ENCODE measurements at regions not wholly inside any gene's neighbourhood (a gene's known extent, or its start where the extent isn't known, plus 50 kb on each side); places are given as distances from the start of the nearest gene placed in this dataset.

DNA sequence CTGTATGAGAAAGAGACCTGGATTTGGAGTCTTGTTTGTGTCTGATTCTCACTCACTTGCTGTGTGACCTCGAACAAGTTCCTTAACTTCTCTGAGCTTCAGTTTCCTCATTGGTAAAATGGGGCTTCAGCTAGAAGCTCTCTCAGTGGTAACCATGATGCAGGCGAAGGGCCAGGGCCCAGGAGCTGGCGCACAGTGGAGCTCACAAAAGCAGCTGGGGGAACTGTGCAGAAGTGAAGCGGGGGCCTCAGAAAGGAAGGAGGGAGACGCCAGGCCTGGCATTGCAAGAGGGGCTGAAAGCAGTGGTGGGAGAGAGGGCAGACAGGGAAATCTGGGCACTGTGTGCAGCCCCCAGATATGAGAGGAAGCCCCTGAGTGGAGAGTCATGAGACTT, 88.9 kb upstream of the RUNX3 start:
- no peak overlapping the region for H2AFZ ChIP-seq (replicated peaks; ENCODE audit: low read length, poor library complexity)
- no peak overlapping the region for H3K4me3 ChIP-seq (ENCODE audit: insufficient read depth, low read depth, low read length)
- ChIA-PET CTCF (no interaction called here), POLR2A (ENCODE audit: unreplicated experiment) (no interaction called here)
- no peak overlapping the region for H2BK120ac ChIP-seq (ENCODE audit: low read depth, low read length)
- peak overlapping the region; percentile 63; the same call in 1 of the 2 replicates for H2AK5ac ChIP-seq (ENCODE audit: low read depth, low read length)
- H4K91ac ChIP-seq (ENCODE audit: insufficient read depth, low read depth, low read length) = peak overlapping the region; percentile 45; the same call in 1 of the 2 replicates
- H3K9me1 ChIP-seq (ENCODE audit: insufficient read depth, low read length) = peaks cover 26% of the 10 kb centered on the region
- no peaks in the 10 kb centered on the region; the same call in 1 of the 2 replicates for H4K20me1 ChIP-seq (ENCODE audit: insufficient read depth, low read length)
- ATAC-seq (ENCODE audit: low read depth) = no peak
- dilution Hi-C loops (cut with HindIII; ENCODE audit: low sequenced_read_pairs, unreplicated experiment) = no loop called here
- no peak overlapping the region for H4K8ac ChIP-seq (ENCODE audit: low read depth in 2 of 2, low read length in 2 of 2)
- no peak overlapping the region for H3K18ac ChIP-seq (ENCODE audit: low read depth, low read length)
- no peak overlapping the region for H4K5ac ChIP-seq (ENCODE audit: low read depth, low read length)
- no peak overlapping the region for H2BK5ac ChIP-seq (ENCODE audit: low read depth, low read length, poor library complexity, severe bottlenecking)
- no peak overlapping the region for H3K23ac ChIP-seq (ENCODE audit: low read depth, low read length)
- WGBS, 2 experiments (ENCODE audit: extremely low coverage in 2 of 2, insufficient read length in 1 of 2) = 93% methylated on average over 3 of the region's 5 CpGs; no CpG with 5 or more reads in 1 of the 2 experiments
- no peaks in the 10 kb centered on the region for H3K27me3 ChIP-seq (ENCODE audit: control insufficient read depth, insufficient read depth, low read length)
- intact Hi-C loops (cut with micrococcal nuclease) = no loop called here
- no peak overlapping the region for H2BK20ac ChIP-seq (ENCODE audit: low read depth, low read length)
- H3K4me1 ChIP-seq (ENCODE audit: control insufficient read depth, insufficient read depth, low read length) = peaks cover 22% of the 10 kb centered on the region
- in situ Hi-C loops (cut with MboI; ENCODE audit: low sequenced_read_pairs) = no loop called here
- no peak overlapping the region for H3K9ac ChIP-seq (ENCODE audit: low read depth, low read length)
- no peak overlapping the region for H3K4me2 ChIP-seq (ENCODE audit: low read depth, low read length)
- H3K4ac ChIP-seq (ENCODE audit: low read depth, low read length) = peak overlapping the region; percentile 78; the same call in 1 of the 2 replicates
- no peak overlapping the region for H3K27ac ChIP-seq (ENCODE audit: insufficient read depth, low read length)
- H3K56ac ChIP-seq (ENCODE audit: extremely low read depth, insufficient read depth, low read length) = no peak overlapping the region
- TF ChIP-seq POLR2A (IDR thresholded peaks at IDR 0.05; ENCODE audit: low read depth, low read length) (no peak), RAD21 (IDR thresholded peaks at IDR 0.05; ENCODE audit: low read length) (no peak), MAZ (IDR thresholded peaks at IDR 0.05; ENCODE audit: borderline replicate concordance, low read depth, low read length) (no peak), CHD1 (IDR thresholded peaks at IDR 0.05; ENCODE audit: low read depth, low read length) (no peak), FOS (IDR thresholded peaks at IDR 0.05; ENCODE audit: low read depth, low read length) (no peak), MXI1 (IDR thresholded peaks at IDR 0.05; ENCODE audit: borderline replicate concordance, low read depth, low read length) (no peak), RCOR1 (IDR thresholded peaks at IDR 0.05; ENCODE audit: insufficient replicate concordance, low read length) (no peak), RFX5 (IDR thresholded peaks at IDR 0.05; ENCODE audit: low read depth, low read length) (no peak), BHLHE40 (IDR thresholded peaks at IDR 0.05; ENCODE audit: low read depth, low read length) (no peak), CEBPB (IDR thresholded peaks at IDR 0.05; ENCODE audit: low read depth, low read length) (no peak), NFE2L2 (IDR thresholded peaks at IDR 0.05; ENCODE audit: low read depth, low read length) (no peak), MAFK (IDR thresholded peaks at IDR 0.05; ENCODE audit: low read depth, low read length) (no peak), SMC3 (IDR thresholded peaks at IDR 0.05; ENCODE audit: low read depth, low read length) (no peak)
- TF ChIP-seq, protein P1, sequence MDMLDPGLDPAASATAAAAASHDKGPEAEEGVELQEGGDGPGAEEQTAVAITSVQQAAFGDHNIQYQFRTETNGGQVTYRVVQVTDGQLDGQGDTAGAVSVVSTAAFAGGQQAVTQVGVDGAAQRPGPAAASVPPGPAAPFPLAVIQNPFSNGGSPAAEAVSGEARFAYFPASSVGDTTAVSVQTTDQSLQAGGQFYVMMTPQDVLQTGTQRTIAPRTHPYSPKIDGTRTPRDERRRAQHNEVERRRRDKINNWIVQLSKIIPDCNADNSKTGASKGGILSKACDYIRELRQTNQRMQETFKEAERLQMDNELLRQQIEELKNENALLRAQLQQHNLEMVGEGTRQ (IDR thresholded peaks at IDR 0.05; ENCODE audit: low read depth, low read length) = no peak
- TF ChIP-seq, protein P2, sequence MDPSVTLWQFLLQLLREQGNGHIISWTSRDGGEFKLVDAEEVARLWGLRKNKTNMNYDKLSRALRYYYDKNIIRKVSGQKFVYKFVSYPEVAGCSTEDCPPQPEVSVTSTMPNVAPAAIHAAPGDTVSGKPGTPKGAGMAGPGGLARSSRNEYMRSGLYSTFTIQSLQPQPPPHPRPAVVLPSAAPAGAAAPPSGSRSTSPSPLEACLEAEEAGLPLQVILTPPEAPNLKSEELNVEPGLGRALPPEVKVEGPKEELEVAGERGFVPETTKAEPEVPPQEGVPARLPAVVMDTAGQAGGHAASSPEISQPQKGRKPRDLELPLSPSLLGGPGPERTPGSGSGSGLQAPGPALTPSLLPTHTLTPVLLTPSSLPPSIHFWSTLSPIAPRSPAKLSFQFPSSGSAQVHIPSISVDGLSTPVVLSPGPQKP (IDR thresholded peaks at IDR 0.05; ENCODE audit: borderline replicate concordance, low read depth, low read length) = no peak
- TF ChIP-seq, protein P3, sequence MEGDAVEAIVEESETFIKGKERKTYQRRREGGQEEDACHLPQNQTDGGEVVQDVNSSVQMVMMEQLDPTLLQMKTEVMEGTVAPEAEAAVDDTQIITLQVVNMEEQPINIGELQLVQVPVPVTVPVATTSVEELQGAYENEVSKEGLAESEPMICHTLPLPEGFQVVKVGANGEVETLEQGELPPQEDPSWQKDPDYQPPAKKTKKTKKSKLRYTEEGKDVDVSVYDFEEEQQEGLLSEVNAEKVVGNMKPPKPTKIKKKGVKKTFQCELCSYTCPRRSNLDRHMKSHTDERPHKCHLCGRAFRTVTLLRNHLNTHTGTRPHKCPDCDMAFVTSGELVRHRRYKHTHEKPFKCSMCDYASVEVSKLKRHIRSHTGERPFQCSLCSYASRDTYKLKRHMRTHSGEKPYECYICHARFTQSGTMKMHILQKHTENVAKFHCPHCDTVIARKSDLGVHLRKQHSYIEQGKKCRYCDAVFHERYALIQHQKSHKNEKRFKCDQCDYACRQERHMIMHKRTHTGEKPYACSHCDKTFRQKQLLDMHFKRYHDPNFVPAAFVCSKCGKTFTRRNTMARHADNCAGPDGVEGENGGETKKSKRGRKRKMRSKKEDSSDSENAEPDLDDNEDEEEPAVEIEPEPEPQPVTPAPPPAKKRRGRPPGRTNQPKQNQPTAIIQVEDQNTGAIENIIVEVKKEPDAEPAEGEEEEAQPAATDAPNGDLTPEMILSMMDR (conservative IDR thresholded peaks at IDR 0.05; ENCODE audit: low read depth, low read length) = no peak
- no peaks in the 10 kb centered on the region for H3K9me3 ChIP-seq (ENCODE audit: control insufficient read depth, insufficient read depth, low read length)
- H3K14ac ChIP-seq (replicated peaks; ENCODE audit: low read depth, low read length) = no peak overlapping the region
- peak overlapping the region; percentile 29 for H2AK9ac ChIP-seq (replicated peaks; ENCODE audit: low read depth, low read length, poor library complexity)
- H2BK15ac ChIP-seq (ENCODE audit: low read depth, low read length) = peak overlapping the region; percentile 77; the same call in 1 of the 3 replicates
- H3K36me3 ChIP-seq (ENCODE audit: control insufficient read depth, insufficient read depth, low read length) = no peaks in the 10 kb centered on the region
- H3K79me1 ChIP-seq (ENCODE audit: low read depth in 1 of 2, low read length in 2 of 2) = peaks cover 0 to 4% of the 10 kb centered on the region in 2 experiments; a peak in 1 of 4 replicates
- DNase-seq = no peak
- BruUV-seq (replicated peaks) = no TSS peak

All from IMR-90 (cell line).